ENCODE measurements at regions not wholly inside any gene's neighbourhood (a gene's known extent, or its start where the extent isn't known, plus 50 kb on each side); places are given as distances from the start of the nearest gene placed in this dataset.

DNA sequence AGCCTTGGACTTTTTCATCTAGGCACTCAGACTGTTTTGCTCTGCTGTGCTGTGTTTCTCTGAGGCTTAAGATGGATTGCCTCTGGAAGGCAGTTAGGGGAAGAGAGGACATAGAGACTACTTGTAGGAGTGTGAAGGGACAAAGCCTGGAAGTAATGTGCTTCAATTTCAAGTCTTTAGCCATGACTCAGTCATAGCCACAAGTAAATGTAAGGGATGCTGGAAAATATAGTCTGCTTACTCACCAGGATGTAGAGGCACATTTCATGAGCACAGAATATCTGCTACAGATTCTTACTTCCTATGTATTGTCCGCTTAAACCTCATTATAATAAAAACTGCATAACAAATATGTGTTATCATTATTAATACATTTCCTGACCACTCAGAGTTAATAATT, 794.3 kb upstream of the NOVA1 start:
- no peaks in the 10 kb centered on the region for H3K36me3 Mint-ChIP-seq (ENCODE audit: low read depth)
- no peaks in the 10 kb centered on the region for H3K4me1 Mint-ChIP-seq (ENCODE audit: low read depth)
- CTCF ChIA-PET: no interaction called here
- no peak for TF ChIP-seq CTCF (IDR thresholded peaks at IDR 0.05)
- no peak overlapping the region for H3K4me3 Mint-ChIP-seq
- H3K9me3 Mint-ChIP-seq: peaks cover 15% of the 10 kb centered on the region
- POLR2A ChIA-PET: no interaction called here
- intact Hi-C loops (cut with micrococcal nuclease): no loop called here
- ATAC-seq (no peak), DNase-seq (no peak)
- no peaks in the 10 kb centered on the region for H3K27me3 Mint-ChIP-seq
- H3K27ac Mint-ChIP-seq: no peak overlapping the region

DNA sequence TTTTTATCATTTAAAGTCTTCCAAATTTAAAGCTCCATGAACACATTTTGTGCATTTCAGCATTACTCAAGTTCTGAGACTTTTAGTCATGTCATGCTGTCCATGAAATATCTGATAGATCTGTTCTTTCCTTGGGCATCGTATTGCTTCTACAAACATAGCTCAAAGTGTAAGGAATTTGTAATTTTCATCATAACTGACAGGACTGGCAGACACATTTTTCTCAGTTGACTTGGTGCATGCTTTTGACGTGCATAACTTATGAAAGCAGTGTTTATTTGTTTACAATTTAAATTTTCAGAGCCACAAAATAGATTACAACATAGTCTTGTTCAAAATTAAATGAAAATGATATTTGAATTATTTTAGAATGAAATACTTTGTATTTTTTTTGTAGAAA, 812.1 kb upstream of the NOVA1 start:
- no peak for TF ChIP-seq CTCF (IDR thresholded peaks at IDR 0.05)
- ChIA-PET POLR2A (no interaction called here), CTCF (no interaction called here)
- DNase-seq (no peak), ATAC-seq (no peak)
- no peaks in the 10 kb centered on the region for H3K4me1 Mint-ChIP-seq (ENCODE audit: low read depth)
- H3K36me3 Mint-ChIP-seq (ENCODE audit: low read depth): no peaks in the 10 kb centered on the region
- no peak overlapping the region for H3K27ac Mint-ChIP-seq
- H3K27me3 Mint-ChIP-seq: no peaks in the 10 kb centered on the region
- intact Hi-C loops (cut with micrococcal nuclease): no loop called here
- H3K9me3 Mint-ChIP-seq: peaks cover 22% of the 10 kb centered on the region
- no peak overlapping the region for H3K4me3 Mint-ChIP-seq

DNA sequence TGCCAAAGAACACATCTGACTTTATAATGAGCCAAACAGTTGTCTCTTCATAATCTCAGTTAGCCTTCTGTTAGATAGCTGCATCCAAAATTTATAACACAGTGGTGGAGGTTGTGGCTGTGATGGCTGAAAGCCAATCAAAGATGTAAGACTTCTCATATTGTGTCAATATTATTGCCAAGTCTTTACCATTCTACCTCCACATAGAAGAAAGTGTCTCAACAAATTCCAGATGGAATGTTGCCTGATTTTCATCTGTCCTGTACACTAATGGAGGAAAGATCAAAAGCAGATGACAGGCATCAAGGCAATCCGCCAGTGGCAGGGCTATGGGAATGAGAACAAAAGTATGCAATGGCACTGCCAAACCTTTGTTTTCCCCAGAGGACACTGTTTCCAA, 813.1 kb upstream of the NOVA1 start:
- no peaks in the 10 kb centered on the region for H3K27me3 Mint-ChIP-seq
- H3K36me3 Mint-ChIP-seq (ENCODE audit: low read depth): no peaks in the 10 kb centered on the region
- ChIA-PET POLR2A (no interaction called here), CTCF (no interaction called here)
- ATAC-seq (no peak), DNase-seq (no peak)
- no peak overlapping the region for H3K4me3 Mint-ChIP-seq
- H3K27ac Mint-ChIP-seq: no peak overlapping the region
- intact Hi-C loops (cut with micrococcal nuclease): no loop called here
- H3K4me1 Mint-ChIP-seq (ENCODE audit: low read depth): no peaks in the 10 kb centered on the region
- peaks cover 20% of the 10 kb centered on the region for H3K9me3 Mint-ChIP-seq
- TF ChIP-seq CTCF (IDR thresholded peaks at IDR 0.05): no peak

- DNase-seq (no peak), ATAC-seq (no peak)
- intact Hi-C loops (cut with micrococcal nuclease): no loop called here
- ChIA-PET POLR2A (no interaction called here), CTCF (no interaction called here)
- peaks cover 7% of the 10 kb centered on the region for H3K9me3 Mint-ChIP-seq
- no peaks in the 10 kb centered on the region for H3K4me1 Mint-ChIP-seq (ENCODE audit: low read depth)
- TF ChIP-seq CTCF (IDR thresholded peaks at IDR 0.05): no peak
- no peak overlapping the region for H3K4me3 Mint-ChIP-seq
- H3K27me3 Mint-ChIP-seq: no peaks in the 10 kb centered on the region
- H3K27ac Mint-ChIP-seq: no peak overlapping the region
- H3K36me3 Mint-ChIP-seq (ENCODE audit: low read depth): no peaks in the 10 kb centered on the region
These were observed 830.0 kb upstream of the NOVA1 start for GRCh38 chr14:27427796-27428195.

DNA sequence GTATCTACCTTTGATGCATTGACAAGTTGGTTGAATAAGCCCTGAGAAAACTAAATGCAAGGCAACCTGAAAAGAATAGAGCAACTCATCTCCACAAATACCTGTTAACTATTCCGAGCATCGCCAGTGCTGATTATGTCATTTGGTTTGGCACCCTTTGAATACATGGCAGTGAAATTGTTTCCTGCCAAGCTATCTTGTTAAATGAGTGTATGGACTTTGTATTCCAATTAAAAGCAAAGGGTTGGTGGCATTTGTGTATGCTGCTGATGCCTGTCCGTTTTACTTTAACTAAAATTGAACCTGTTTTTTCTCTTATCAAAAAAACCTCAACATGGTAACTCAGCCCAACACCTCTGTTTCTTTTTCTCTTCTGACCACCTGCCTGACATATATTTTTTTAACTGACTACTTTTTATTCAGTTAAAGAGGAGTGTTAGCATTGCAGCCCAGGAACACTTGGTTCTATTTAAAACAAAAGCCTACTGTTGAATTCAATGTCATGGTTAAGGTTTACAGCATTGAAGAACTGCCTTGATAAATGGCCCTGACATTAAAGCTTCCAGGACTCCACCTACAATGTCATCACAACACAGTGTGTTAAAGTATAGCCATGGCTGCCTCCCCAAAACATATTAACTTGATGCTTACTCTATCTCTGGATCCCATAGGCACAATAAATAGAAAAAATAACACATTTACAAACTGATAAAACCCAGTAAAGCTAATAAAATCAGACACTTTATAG, 838.3 kb upstream of the NOVA1 start:
- intact Hi-C loops (cut with micrococcal nuclease): no loop called here
- TF ChIP-seq CTCF (IDR thresholded peaks at IDR 0.05): no peak
- Mint-ChIP-seq H3K4me3 (no peak overlapping the region), H3K27ac (no peak overlapping the region), H3K36me3 (ENCODE audit: low read depth) (no peaks in the 10 kb centered on the region), H3K9me3 (peaks cover 3% of the 10 kb centered on the region), H3K27me3 (no peaks in the 10 kb centered on the region), H3K4me1 (ENCODE audit: low read depth) (no peaks in the 10 kb centered on the region)
- DNase-seq (no peak), ATAC-seq (no peak)
- ChIA-PET POLR2A (no interaction called here), CTCF (no interaction called here)

All from activated CD8-positive, alpha-beta T cell treated with anti-CD3 and anti-CD28 coated beads for 36 hours (primary cell).